ENCODE measurements at regions not wholly inside any gene's neighbourhood (a gene's known extent, or its start where the extent isn't known, plus 50 kb on each side); places are given as distances from the start of the nearest gene placed in this dataset.

GRCh38 chrX:113274791-113275190 is 434.2 kb upstream of the AMOT start:
- TF ChIP-seq, protein P1, sequence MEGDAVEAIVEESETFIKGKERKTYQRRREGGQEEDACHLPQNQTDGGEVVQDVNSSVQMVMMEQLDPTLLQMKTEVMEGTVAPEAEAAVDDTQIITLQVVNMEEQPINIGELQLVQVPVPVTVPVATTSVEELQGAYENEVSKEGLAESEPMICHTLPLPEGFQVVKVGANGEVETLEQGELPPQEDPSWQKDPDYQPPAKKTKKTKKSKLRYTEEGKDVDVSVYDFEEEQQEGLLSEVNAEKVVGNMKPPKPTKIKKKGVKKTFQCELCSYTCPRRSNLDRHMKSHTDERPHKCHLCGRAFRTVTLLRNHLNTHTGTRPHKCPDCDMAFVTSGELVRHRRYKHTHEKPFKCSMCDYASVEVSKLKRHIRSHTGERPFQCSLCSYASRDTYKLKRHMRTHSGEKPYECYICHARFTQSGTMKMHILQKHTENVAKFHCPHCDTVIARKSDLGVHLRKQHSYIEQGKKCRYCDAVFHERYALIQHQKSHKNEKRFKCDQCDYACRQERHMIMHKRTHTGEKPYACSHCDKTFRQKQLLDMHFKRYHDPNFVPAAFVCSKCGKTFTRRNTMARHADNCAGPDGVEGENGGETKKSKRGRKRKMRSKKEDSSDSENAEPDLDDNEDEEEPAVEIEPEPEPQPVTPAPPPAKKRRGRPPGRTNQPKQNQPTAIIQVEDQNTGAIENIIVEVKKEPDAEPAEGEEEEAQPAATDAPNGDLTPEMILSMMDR (IDR thresholded peaks at IDR 0.05) = no peak
- TF ChIP-seq POLR2A (IDR thresholded peaks at IDR 0.05) = no peak

Measured in right lobe of liver (tissue), 4 donors.